H1 (cell line): ENCODE measurements at regions not wholly inside any gene's neighbourhood (a gene's known extent, or its start where the extent isn't known, plus 50 kb on each side); places are given as distances from the start of the nearest gene placed in this dataset.

Source experiments
- CBX5 ChIP-seq: fragments of 300-800, 300-1000 bp; sonication (generic); IDR thresholded peaks from 2 replicates; pipeline ENCODE4 v1.7.1; 2016; ENCODE audit warnings: antibody characterized with exemption, low read length, low read depth
- CHD7 ChIP-seq: fragments of 300-600 bp; sonication (generic); IDR thresholded peaks from 2 replicates; pipeline ENCODE4 v1.7.1; 2012; ENCODE audit warnings: low read length, moderate library complexity, mild to moderate bottlenecking, inconsistent platforms; ENCODE audit not compliant: insufficient replicate concordance
- EGR1 ChIP-seq: IDR thresholded peaks from 2 replicates; pipeline ENCODE4 v1.6.1; 2011; ENCODE audit warnings: low read depth, low read length, borderline replicate concordance

DNA sequence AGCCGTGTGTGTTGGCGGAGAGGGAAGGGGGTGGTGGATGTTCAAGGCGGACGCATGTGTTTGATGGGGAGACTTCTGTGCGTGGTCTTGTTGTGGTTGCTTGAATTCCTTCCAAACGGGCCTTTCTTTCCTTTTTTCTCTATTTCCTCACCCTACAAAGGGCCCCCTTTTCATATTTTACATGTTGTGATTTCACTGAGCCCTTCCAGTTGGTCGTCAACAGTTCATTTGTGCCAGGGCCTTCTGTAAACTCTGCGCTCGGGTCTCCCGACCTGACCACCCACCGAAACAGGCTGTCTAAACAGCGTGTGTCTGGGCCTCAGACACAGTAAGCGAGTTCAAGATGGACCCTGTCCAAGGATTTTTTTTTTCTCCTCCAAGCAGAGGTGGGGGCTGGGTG is 228.4 kb downstream of the IRF8 start (continued):
- TF ChIP-seq CHD7 = no peak
- TF ChIP-seq CBX5 = no peak
- TF ChIP-seq EGR1 = no peak
